SH-SY5Y (cell line): ENCODE measurements at regions not wholly inside any gene's neighbourhood (a gene's known extent, or its start where the extent isn't known, plus 50 kb on each side); places are given as distances from the start of the nearest gene placed in this dataset.

Experiments used
- GATA2 ChIP-seq: IDR thresholded peaks from 2 replicates; pipeline ENCODE4 v1.6.1; 2011; ENCODE audit warnings: mild to moderate bottlenecking, low read depth, low read length
- GATA3 ChIP-seq: IDR thresholded peaks from 2 replicates; pipeline ENCODE4 v1.6.1; 2011; ENCODE audit warnings: low read depth, mild to moderate bottlenecking, low read length, moderate library complexity

DNA sequence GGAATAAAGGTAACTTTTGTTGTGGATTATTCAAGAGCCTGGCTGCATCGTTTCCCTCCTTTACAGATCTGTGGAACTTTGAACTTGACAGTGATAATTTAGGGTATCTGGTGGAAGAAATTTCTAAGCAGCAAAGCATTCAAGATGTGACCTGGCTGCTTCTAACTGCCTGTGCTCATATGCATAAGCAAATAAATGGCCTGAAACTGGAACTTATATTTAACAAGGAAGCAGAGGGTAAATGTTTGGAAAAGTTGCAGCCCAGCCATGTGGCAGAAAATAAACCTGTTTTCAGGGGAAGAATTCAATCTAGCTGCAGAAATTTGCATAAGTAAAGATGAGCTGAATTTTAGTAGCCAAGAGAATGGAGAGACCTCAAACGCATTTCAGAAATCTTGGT lies 173.5 kb downstream of the C6orf118 start:
- TF ChIP-seq GATA3, result no peak
- TF ChIP-seq GATA2, result no peak
